Vagina (tissue), 2 donors: ENCODE measurements at regions not wholly inside any gene's neighbourhood (a gene's known extent, or its start where the extent isn't known, plus 50 kb on each side); places are given as distances from the start of the nearest gene placed in this dataset.

Experiments
- CTCF ChIP-seq, 3 experiments: fragments of 450-650 bp in 2 of 3; fragments of 200-600 bp in 1 of 3; sonication (generic) in 1 of 3; IDR thresholded peaks; one replicate each; pipeline ENCODE4 v1.5.1; 2017 to 2019; ENCODE audit warnings: antibody characterized with exemption in 3 of 3, mild to moderate bottlenecking in 2 of 3, moderate library complexity in 2 of 3
- POLR2A ChIP-seq, 2 donors: fragments of 450-650 bp; IDR thresholded peaks; one replicate each; pipeline ENCODE4 v1.6.1; 2017; ENCODE audit warnings: antibody characterized with exemption in 2 of 2, mild to moderate bottlenecking in 2 of 2, moderate library complexity in 2 of 2

- TF ChIP-seq CTCF (IDR thresholded peaks at IDR 0.05), result no peak
- no peak for TF ChIP-seq POLR2A (IDR thresholded peaks at IDR 0.05)
Observed at GRCh38 chr12:116495260-116495659, 63.9 kb upstream of the MAP1LC3B2 start.
